H1 (cell line): ENCODE measurements at regions not wholly inside any gene's neighbourhood (a gene's known extent, or its start where the extent isn't known, plus 50 kb on each side); places are given as distances from the start of the nearest gene placed in this dataset.

ENCODE experiments used
- CTCF ChIA-PET: fragments of 300-600 bp; sonication (Branson Sonifier 250); formaldehyde crosslinking; loops from one replicate; lab custom pipeline; 2021; ENCODE audit not compliant: partially characterized antibody; lab: Charles Lee
- POLR2A ChIA-PET: fragments of 300-600 bp; sonication (Branson Sonifier 250); formaldehyde crosslinking; loops from one replicate; lab custom pipeline; 2021; ENCODE audit warnings: inconsistent platforms; ENCODE audit not compliant: partially characterized antibody; lab: Charles Lee
- DNase-seq, 2 experiments: peaks; one replicate each; pipeline versions ENCODE4 v3.0.0 to v3.0.0-alpha.2; 2010 to 2022; ENCODE audit warnings: low spot score in 2 of 2, low read depth in 1 of 2, mixed read lengths in 1 of 2
- FAIRE-seq: peaks from 2 replicates; lab custom pipeline; 2011; peaks lifted over from hg19 to GRCh38; lab: Jason Lieb, UNC
- H2AFZ ChIP-seq: 2 replicates; pipeline ENCODE4 v1.8.1; 2012; ENCODE audit warnings: low read length, inconsistent platforms
- H2AK5ac ChIP-seq: 2 replicates; pipeline ENCODE4 v1.6.1; 2013; ENCODE audit warnings: low read depth, low read length
- H2BK120ac ChIP-seq: replicated peaks from 2 replicates; pipeline ENCODE3; 2013; ENCODE audit warnings: low read depth, low read length, inconsistent platforms
- H2BK12ac ChIP-seq: 2 replicates; pipeline ENCODE4 v1.6.1; 2013; ENCODE audit warnings: low read depth, low read length
- H2BK15ac ChIP-seq: 2 replicates; pipeline ENCODE4 v1.6.1; 2013; ENCODE audit warnings: low read length
- H2BK20ac ChIP-seq: 2 replicates; pipeline ENCODE4 v1.6.1; 2013; ENCODE audit warnings: low read length
- H2BK5ac ChIP-seq: 2 replicates; pipeline ENCODE4 v1.6.1; 2013; ENCODE audit warnings: low read depth, low read length
- H3K14ac ChIP-seq: 2 replicates; pipeline ENCODE4 v1.6.1; 2013; ENCODE audit warnings: inconsistent platforms; ENCODE audit not compliant: insufficient read length
- H3K18ac ChIP-seq: 2 replicates; pipeline ENCODE4 v1.6.1; 2013; ENCODE audit warnings: low read length; ENCODE audit errors: extremely low read depth
- H3K23ac ChIP-seq: 2 replicates; pipeline ENCODE4 v1.6.1; 2013; ENCODE audit warnings: inconsistent platforms; ENCODE audit not compliant: insufficient read length
- H3K23me2 ChIP-seq: 2 replicates; pipeline ENCODE4 v1.6.1; 2013; ENCODE audit warnings: low read depth, low read length
- H3K27ac ChIP-seq: 2 replicates; pipeline ENCODE4 v1.6.1; 2011; ENCODE audit warnings: low read depth, low read length, inconsistent platforms
- H3K27me3 ChIP-seq, 4 experiments: replicated peaks in 1 of 4; 1 replicate in 1 of 4; 2 replicates in 3 of 4; pipeline versions ENCODE4 v1.6.1 to v1.8.1; 2011 to 2013; ENCODE audit warnings: low read length in 3 of 4, mild to moderate bottlenecking in 3 of 4, inconsistent platforms in 2 of 4, mixed read lengths in 2 of 4, moderate library complexity in 1 of 4; ENCODE audit not compliant: control insufficient read depth in 3 of 4, insufficient read depth in 3 of 4; ENCODE audit errors: extremely low read depth in 1 of 4
- H3K36me3 ChIP-seq, 4 experiments: 2 replicates each; pipeline versions ENCODE4 v1.6.1 to v1.8.1; 2011 to 2013; ENCODE audit warnings: mild to moderate bottlenecking in 4 of 4, low read length in 3 of 4, moderate library complexity in 2 of 4, control low read depth in 1 of 4, inconsistent platforms in 1 of 4; ENCODE audit not compliant: insufficient read depth in 4 of 4, control insufficient read depth in 2 of 4
- H3K4ac ChIP-seq: replicated peaks from 2 replicates; pipeline ENCODE3; 2013; ENCODE audit warnings: low read length, low read depth, mixed read lengths, inconsistent platforms; ENCODE audit not compliant: insufficient read length
- H3K4me1 ChIP-seq, 4 experiments: replicated peaks in 1 of 4; 1 replicate in 1 of 4; 2 replicates in 3 of 4; pipeline versions ENCODE4 v1.6.1 to v1.8.1; 2011 to 2013; ENCODE audit warnings: low read length in 3 of 4, inconsistent platforms in 2 of 4, mixed read lengths in 1 of 4; ENCODE audit not compliant: insufficient read depth in 4 of 4, control insufficient read depth in 3 of 4
- H3K4me2 ChIP-seq, 2 experiments: 2 replicates each; pipeline versions ENCODE4 v1.6.1 to v1.8.1; 2011 to 2013; ENCODE audit warnings: low read depth in 2 of 2, low read length in 2 of 2, control low read depth in 1 of 2, inconsistent platforms in 1 of 2, mild to moderate bottlenecking in 1 of 2; ENCODE audit not compliant: insufficient read depth in 1 of 2
- H3K4me3 ChIP-seq, 4 experiments: fragments of 200-600, 300-600 bp in 1 of 4; sonication (generic), shearing (Covaris generic), sonication (Bioruptor Twin) in 1 of 4; 2 replicates each; pipeline versions ENCODE4 v1.5.1 to v1.8.1; 2011 to 2016; ENCODE audit warnings: low read length in 4 of 4, low read depth in 3 of 4, control low read depth in 2 of 4, inconsistent platforms in 2 of 4, mild to moderate bottlenecking in 2 of 4, mixed read lengths in 1 of 4, moderate library complexity in 1 of 4; ENCODE audit not compliant: insufficient read depth in 2 of 4; ENCODE audit errors: extremely low read depth in 1 of 4
- H3K56ac ChIP-seq: replicated peaks from 2 replicates; pipeline ENCODE3; 2013; ENCODE audit warnings: low read depth, mild to moderate bottlenecking, mixed read lengths, low read length, inconsistent platforms; ENCODE audit not compliant: insufficient read length
- H3K79me1 ChIP-seq: 2 replicates; pipeline ENCODE4 v1.6.1; 2013; ENCODE audit warnings: low read depth, low read length, control low read depth
- H3K79me2 ChIP-seq, 2 experiments: 2 replicates each; pipeline versions ENCODE4 v1.6.1 to v1.8.1; 2012 to 2013; ENCODE audit warnings: low read length in 2 of 2, mild to moderate bottlenecking in 2 of 2, inconsistent platforms in 1 of 2; ENCODE audit not compliant: insufficient read depth in 2 of 2, control insufficient read depth in 1 of 2
- H3K9ac ChIP-seq, 4 experiments: replicated peaks in 1 of 4; 1 replicate in 1 of 4; 2 replicates in 3 of 4; pipeline versions ENCODE4 v1.6.1 to v1.8.1; 2011 to 2013; ENCODE audit warnings: low read depth in 3 of 4, low read length in 3 of 4, control low read depth in 2 of 4, mild to moderate bottlenecking in 2 of 4, moderate library complexity in 2 of 4, inconsistent platforms in 1 of 4; ENCODE audit errors: extremely low read depth in 1 of 4
- H3K9me3 ChIP-seq, 2 experiments: 2 replicates each; pipeline versions ENCODE4 v1.6.1 to v1.8.1; 2012 to 2013; ENCODE audit warnings: mild to moderate bottlenecking in 2 of 2, moderate library complexity in 2 of 2, control low read depth in 1 of 2, inconsistent platforms in 1 of 2, low read depth in 1 of 2, low read length in 1 of 2, mixed read lengths in 1 of 2; ENCODE audit not compliant: insufficient read depth in 2 of 2
- H4K20me1 ChIP-seq, 2 experiments: replicated peaks in 1 of 2; 2 replicates each; pipeline versions ENCODE3 to v1.8.1; 2011 to 2013; ENCODE audit warnings: inconsistent platforms in 2 of 2, low read length in 2 of 2, mild to moderate bottlenecking in 1 of 2; ENCODE audit not compliant: insufficient read depth in 2 of 2, control insufficient read depth in 1 of 2
- H4K5ac ChIP-seq: 2 replicates; pipeline ENCODE4 v1.6.1; 2013; ENCODE audit warnings: low read length, low read depth, mixed read lengths, inconsistent platforms; ENCODE audit not compliant: insufficient read length
- H4K8ac ChIP-seq: 2 replicates; pipeline ENCODE4 v1.8.0; 2013; ENCODE audit warnings: mild to moderate bottlenecking, moderate library complexity, low read length, inconsistent platforms; ENCODE audit not compliant: insufficient read depth; ENCODE audit errors: extremely low read depth
- H4K91ac ChIP-seq: replicated peaks from 2 replicates; pipeline ENCODE3; 2013; ENCODE audit warnings: low read length, mixed read lengths, inconsistent platforms; ENCODE audit not compliant: insufficient read length
- ATF2 ChIP-seq: IDR thresholded peaks from 2 replicates; pipeline ENCODE4 v1.6.1; 2012; ENCODE audit warnings: low read length, inconsistent platforms
- HDAC6 ChIP-seq: IDR thresholded peaks from one replicate; pipeline ENCODE4 v1.7.1; 2012; ENCODE audit warnings: low read depth, mild to moderate bottlenecking, inconsistent platforms, low read length, moderate library complexity
- WGBS, 2 experiments: shearing (Covaris generic) in 1 of 2; methylation state at CpG; one replicate each; pipeline versions ENCODE4 v1.1.6 to v1.1.7; 2013 to 2015; ENCODE audit warnings: low lambda C conversion rate in 2 of 2, mixed read lengths in 2 of 2, inconsistent platforms in 1 of 2, low coverage in 1 of 2, missing lambda C conversion rate in 1 of 2; ENCODE audit not compliant: insufficient replicate concordance in 2 of 2, insufficient coverage in 1 of 2, insufficient read length in 1 of 2; ENCODE audit errors: extremely low coverage in 1 of 2, missing lambda C conversion rate in 1 of 2; 5-methylcytosine and 5-hydroxymethylcytosine counted together

- peaks cover 2 to 13% (median 9%) of the 10 kb centered on the region in 4 experiments for H3K4me1 ChIP-seq
These were observed 174.0 kb upstream of the WSCD1 start for GRCh38 chr17:5896215-5896614.

More at GRCh38 chr17:5896215-5896614, 174.0 kb upstream of the WSCD1 start:
- H3K9me3 ChIP-seq: peaks cover 1 to 2% of the 10 kb centered on the region in 2 experiments; a peak in 3 of 4 replicates
- no peaks in the 10 kb centered on the region; a peak in 1 of 7 replicates for H3K27me3 ChIP-seq
- H3K14ac ChIP-seq: no peak overlapping the region
- 0 out of 2 replicates have a peak overlapping the region, but pooled peaks have one; percentile 9 for H2BK15ac ChIP-seq
- H3K4me3 ChIP-seq: no peak overlapping the region
- peak overlapping the region; percentile 77; the same call in 1 of the 2 replicates for H2AK5ac ChIP-seq
- peak overlapping the region; percentile 66; the same call in 1 of the 2 replicates for H2BK5ac ChIP-seq
- H2BK20ac ChIP-seq: peak overlapping the region; percentile 98
- no peak overlapping the region for H3K18ac ChIP-seq
- H2AFZ ChIP-seq: no peak overlapping the region
- H3K23me2 ChIP-seq: no peaks in the 10 kb centered on the region
- no peak for FAIRE-seq
- no peak overlapping the region for H3K56ac ChIP-seq
- H3K27ac ChIP-seq: no peak overlapping the region
- H2BK12ac ChIP-seq: peak overlapping the region; percentile 98; the same call in 1 of the 2 replicates
- peak overlapping the region; percentile 100 for H3K4ac ChIP-seq
- H3K9ac ChIP-seq: no peak overlapping the region
- TF ChIP-seq HDAC6 (no peak), ATF2 (no peak)
- H3K79me1 ChIP-seq: no peaks in the 10 kb centered on the region
- WGBS, 2 experiments: 90% methylated on average over 5 of the region's 5 CpGs; no CpG with 5 or more reads in 1 of the 2 experiments
- H3K36me3 ChIP-seq: no peaks in the 10 kb centered on the region
- H4K8ac ChIP-seq: no peak overlapping the region
- H3K23ac ChIP-seq: no peak overlapping the region
- no peak overlapping the region for H4K5ac ChIP-seq
- no peak for DNase-seq
- H3K79me2 ChIP-seq: no peaks in the 10 kb centered on the region
- H4K20me1 ChIP-seq: no peaks in the 10 kb centered on the region
- no peak overlapping the region; a peak in 1 of 4 replicates for H3K4me2 ChIP-seq
- POLR2A ChIA-PET: no interaction called here
- H4K91ac ChIP-seq: peak overlapping the region; percentile 0
- CTCF ChIA-PET: interaction anchor here (0.6 to 2.0 kb wide), 7 partner anchors 11 to 397 kb away, joined by 3 to 7 read pairs (median 4); no protein-coding TSS in a partner anchor
- H2BK120ac ChIP-seq: peak overlapping the region; percentile 99
